ENCODE measurements at regions not wholly inside any gene's neighbourhood (a gene's known extent, or its start where the extent isn't known, plus 50 kb on each side); places are given as distances from the start of the nearest gene placed in this dataset.
"Not testable (repeated sequence)": the region's sequence is repeated elsewhere in the genome, so short reads cannot be mapped to it uniquely, and the experiment has no call there.

DNA sequence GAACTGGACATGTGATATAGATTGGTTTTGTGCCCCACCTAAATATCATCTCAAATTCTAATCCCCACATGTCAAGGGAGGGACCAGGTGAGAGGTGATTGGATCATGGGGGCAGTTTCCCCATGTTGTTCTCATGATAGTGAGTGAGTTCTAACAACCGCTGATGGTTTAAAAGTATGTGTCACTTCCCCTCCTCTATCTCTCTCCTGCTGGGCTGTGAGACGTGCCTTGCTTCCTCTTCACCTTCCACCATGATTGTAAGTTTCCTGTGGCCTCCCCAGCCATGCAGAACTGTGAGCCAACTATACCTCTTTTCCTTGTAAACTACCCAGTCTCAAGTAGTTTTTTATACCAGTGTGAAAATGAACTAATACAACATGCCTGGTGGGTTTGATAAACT lies 1122.5 kb downstream of the TMEM121 start:
- not testable (repeated sequence) for TF ChIP-seq POLR2A (IDR thresholded peaks at IDR 0.05; ENCODE audit: low read length); MAFK (IDR thresholded peaks at IDR 0.05; ENCODE audit: partially characterized antibody); BHLHE40 (IDR thresholded peaks at IDR 0.05; ENCODE audit: low read depth, low read length); HEYL (CRISPR knock-in tag; IDR thresholded peaks at IDR 0.05); BCL3 (IDR thresholded peaks at IDR 0.05); EHMT2 (IDR thresholded peaks at IDR 0.05; ENCODE audit: low read depth); CEBPB (IDR thresholded peaks at IDR 0.05); NR3C1 (IDR thresholded peaks at IDR 0.05)
- TF ChIP-seq, protein P1, sequence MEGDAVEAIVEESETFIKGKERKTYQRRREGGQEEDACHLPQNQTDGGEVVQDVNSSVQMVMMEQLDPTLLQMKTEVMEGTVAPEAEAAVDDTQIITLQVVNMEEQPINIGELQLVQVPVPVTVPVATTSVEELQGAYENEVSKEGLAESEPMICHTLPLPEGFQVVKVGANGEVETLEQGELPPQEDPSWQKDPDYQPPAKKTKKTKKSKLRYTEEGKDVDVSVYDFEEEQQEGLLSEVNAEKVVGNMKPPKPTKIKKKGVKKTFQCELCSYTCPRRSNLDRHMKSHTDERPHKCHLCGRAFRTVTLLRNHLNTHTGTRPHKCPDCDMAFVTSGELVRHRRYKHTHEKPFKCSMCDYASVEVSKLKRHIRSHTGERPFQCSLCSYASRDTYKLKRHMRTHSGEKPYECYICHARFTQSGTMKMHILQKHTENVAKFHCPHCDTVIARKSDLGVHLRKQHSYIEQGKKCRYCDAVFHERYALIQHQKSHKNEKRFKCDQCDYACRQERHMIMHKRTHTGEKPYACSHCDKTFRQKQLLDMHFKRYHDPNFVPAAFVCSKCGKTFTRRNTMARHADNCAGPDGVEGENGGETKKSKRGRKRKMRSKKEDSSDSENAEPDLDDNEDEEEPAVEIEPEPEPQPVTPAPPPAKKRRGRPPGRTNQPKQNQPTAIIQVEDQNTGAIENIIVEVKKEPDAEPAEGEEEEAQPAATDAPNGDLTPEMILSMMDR (IDR thresholded peaks at IDR 0.05), result not testable (repeated sequence)
